ENCODE measurements at regions not wholly inside any gene's neighbourhood (a gene's known extent, or its start where the extent isn't known, plus 50 kb on each side); places are given as distances from the start of the nearest gene placed in this dataset.
A peak's percentile ranks its signal among the peaks of the same experiment; 100 is the strongest.
"Not testable (repeated sequence)": the region's sequence is repeated elsewhere in the genome, so short reads cannot be mapped to it uniquely, and the experiment has no call there.

DNA sequence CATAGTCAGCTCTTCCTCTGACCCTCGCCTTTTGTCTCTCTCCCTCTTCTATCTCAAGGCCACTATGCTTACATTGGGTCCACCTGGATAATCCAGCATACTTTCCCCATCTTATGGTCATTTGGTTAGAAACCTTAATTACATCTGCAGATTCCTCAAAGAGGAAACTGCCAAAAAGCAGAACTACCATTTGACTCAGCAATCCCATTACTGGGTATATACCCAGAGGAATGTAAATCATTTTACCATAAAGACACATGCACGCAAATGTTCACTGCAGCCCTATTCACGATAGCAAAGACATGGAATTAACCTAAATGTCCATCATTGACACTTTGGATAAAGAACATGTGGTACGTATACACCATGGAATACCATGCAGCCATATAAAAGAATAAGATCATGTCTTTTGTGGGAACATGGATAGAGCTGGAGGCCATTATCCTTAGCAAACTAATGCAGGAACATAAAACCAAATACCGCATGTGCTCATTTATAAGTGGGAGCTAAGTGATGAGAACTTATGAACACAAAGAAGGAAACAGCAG is 114.8 kb upstream of the NPY start:
- no peak overlapping the region for H3K14ac ChIP-seq (ENCODE audit: low read length)
- no peak overlapping the region for H2BK5ac ChIP-seq (ENCODE audit: low read length)
- no peak overlapping the region for H3K9ac ChIP-seq (ENCODE audit: low read depth, low read length, poor library complexity)
- no peak overlapping the region for H3K4me3 ChIP-seq (ENCODE audit: low read length in 2 of 2)
- H3K9me3 ChIP-seq (replicated peaks in 1 of 2; ENCODE audit: control insufficient read depth in 2 of 2, insufficient read depth in 1 of 2, low read depth in 1 of 2, low read length in 2 of 2), result peaks cover 0 to 2% of the 10 kb centered on the region in 2 donors
- H3K36me3 ChIP-seq (replicated peaks in 1 of 2; ENCODE audit: control insufficient read depth in 2 of 2, insufficient read depth in 2 of 2, low read length in 2 of 2), result no peaks in the 10 kb centered on the region
- H2AFZ ChIP-seq (ENCODE audit: low read length), result no peak overlapping the region
- no peak overlapping the region for H3K4ac ChIP-seq (ENCODE audit: low read length)
- no CpG with 5 or more reads among the region's 5 CpGs for WGBS, 2 donors (ENCODE audit: extremely low coverage in 2 of 2, insufficient read length in 2 of 2, insufficient replicate concordance in 1 of 2)
- DNase-seq (ENCODE audit: low spot score), result no peak
- no peak overlapping the region for H4K91ac ChIP-seq (ENCODE audit: low read depth, low read length, poor library complexity)
- H3K27ac ChIP-seq (replicated peaks; ENCODE audit: low read length), result no peak overlapping the region
- H3K23ac ChIP-seq (ENCODE audit: low read depth, low read length, poor library complexity), result no peak overlapping the region
- H2BK12ac ChIP-seq (ENCODE audit: low read length), result no peak overlapping the region
- H3K4me2 ChIP-seq (ENCODE audit: insufficient read depth, low read length, poor library complexity, severe bottlenecking), result no peak overlapping the region
- no peaks in the 10 kb centered on the region for H3K79me1 ChIP-seq (ENCODE audit: low read depth, low read length)
- H2BK120ac ChIP-seq (ENCODE audit: low read depth, low read length), result no peak overlapping the region
- H3K18ac ChIP-seq (ENCODE audit: low read length), result no peak overlapping the region
- H2AK5ac ChIP-seq (ENCODE audit: low read depth, low read length), result no peak overlapping the region
- H3K4me1 ChIP-seq (ENCODE audit: control insufficient read depth in 2 of 2, insufficient read depth in 1 of 2, low read depth in 1 of 2, low read length in 2 of 2), result no peaks in the 10 kb centered on the region
- no peak overlapping the region for H2BK15ac ChIP-seq (ENCODE audit: low read length)
- H3K27me3 ChIP-seq (ENCODE audit: control insufficient read depth in 3 of 3, insufficient read depth in 3 of 3, low read depth in 1 of 3, low read length in 3 of 3), result no peaks in the 10 kb centered on the region
- H4K8ac ChIP-seq (ENCODE audit: low read depth, low read length), result no peak overlapping the region

DNA sequence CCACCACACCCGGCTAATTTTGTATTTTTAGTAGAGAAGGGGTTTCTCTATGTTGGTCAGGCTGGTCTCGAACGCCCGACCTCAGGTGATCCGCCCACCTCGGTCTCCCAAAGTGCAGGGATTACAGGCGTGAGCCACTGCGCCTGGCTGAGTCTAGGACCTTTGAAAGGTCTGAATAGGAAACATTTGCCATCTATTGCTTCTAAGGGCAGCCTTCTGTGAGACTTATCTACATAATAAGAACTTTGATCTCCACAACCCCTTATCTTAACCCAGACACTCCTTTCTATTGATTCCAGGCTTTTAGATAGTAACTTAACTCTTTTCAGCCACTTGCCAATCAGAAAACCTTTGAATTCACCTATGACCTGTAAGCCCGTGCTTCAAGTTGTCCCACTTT is 112.0 kb upstream of the NPY start:
- not testable (repeated sequence) for H3K18ac ChIP-seq (ENCODE audit: low read length); H3K23ac ChIP-seq (ENCODE audit: low read depth, low read length, poor library complexity); H3K14ac ChIP-seq (ENCODE audit: low read length); H3K79me1 ChIP-seq (ENCODE audit: low read depth, low read length); H4K8ac ChIP-seq (ENCODE audit: low read depth, low read length); H3K4me2 ChIP-seq (ENCODE audit: insufficient read depth, low read length, poor library complexity, severe bottlenecking); H2BK12ac ChIP-seq (ENCODE audit: low read length); DNase-seq (ENCODE audit: low spot score); H3K9ac ChIP-seq (ENCODE audit: low read depth, low read length, poor library complexity); H3K4ac ChIP-seq (ENCODE audit: low read length); H2AFZ ChIP-seq (ENCODE audit: low read length); H3K4me1 ChIP-seq (ENCODE audit: control insufficient read depth in 2 of 2, insufficient read depth in 1 of 2, low read depth in 1 of 2, low read length in 2 of 2); H3K27ac ChIP-seq (replicated peaks; ENCODE audit: low read length); H4K91ac ChIP-seq (ENCODE audit: low read depth, low read length, poor library complexity); H2BK15ac ChIP-seq (ENCODE audit: low read length); H2BK120ac ChIP-seq (ENCODE audit: low read depth, low read length); H3K4me3 ChIP-seq (ENCODE audit: low read length in 2 of 2); H3K9me3 ChIP-seq (replicated peaks in 1 of 2; ENCODE audit: control insufficient read depth in 2 of 2, insufficient read depth in 1 of 2, low read depth in 1 of 2, low read length in 2 of 2); H3K36me3 ChIP-seq (replicated peaks in 1 of 2; ENCODE audit: control insufficient read depth in 2 of 2, insufficient read depth in 2 of 2, low read length in 2 of 2); H2BK5ac ChIP-seq (ENCODE audit: low read length); H2AK5ac ChIP-seq (ENCODE audit: low read depth, low read length); H3K27me3 ChIP-seq (ENCODE audit: control insufficient read depth in 3 of 3, insufficient read depth in 3 of 3, low read depth in 1 of 3, low read length in 3 of 3)
- no CpG with 5 or more reads among the region's 9 CpGs for WGBS, 2 donors (ENCODE audit: extremely low coverage in 2 of 2, insufficient read length in 2 of 2, insufficient replicate concordance in 1 of 2)

DNA sequence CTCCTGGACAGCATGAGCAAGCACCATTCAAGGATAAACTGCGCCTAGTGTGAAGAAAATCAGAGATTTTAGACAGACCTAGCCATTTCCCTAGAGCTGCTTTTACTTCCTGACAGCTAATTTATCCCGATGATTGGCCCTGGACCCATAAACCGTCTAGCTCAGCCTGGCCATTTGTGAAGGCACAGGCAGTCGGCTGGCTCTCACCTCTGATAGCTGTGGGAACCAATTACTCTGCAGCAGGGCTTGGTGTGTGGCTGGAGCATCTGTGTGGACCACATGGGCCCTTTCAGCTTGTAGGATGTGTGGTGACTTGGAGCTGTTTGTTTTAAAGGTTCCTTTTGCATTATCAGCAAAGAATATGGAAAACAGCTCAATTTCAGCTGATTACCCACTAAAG is 111.1 kb upstream of the NPY start:
- Histone ChIP-seq H3K27me3 (ENCODE audit: control insufficient read depth in 3 of 3, insufficient read depth in 3 of 3, low read depth in 1 of 3, low read length in 3 of 3) (no peaks in the 10 kb centered on the region), H3K4ac (ENCODE audit: low read length) (no peak overlapping the region), H2AK5ac (ENCODE audit: low read depth, low read length) (no peak overlapping the region), H3K4me2 (ENCODE audit: insufficient read depth, low read length, poor library complexity, severe bottlenecking) (no peak overlapping the region), H3K4me1 (ENCODE audit: control insufficient read depth in 2 of 2, insufficient read depth in 1 of 2, low read depth in 1 of 2, low read length in 2 of 2) (peaks cover 0 to 8% of the 10 kb centered on the region in 2 donors), H3K79me1 (ENCODE audit: low read depth, low read length) (no peaks in the 10 kb centered on the region), H3K27ac (replicated peaks; ENCODE audit: low read length) (no peak overlapping the region), H3K36me3 (replicated peaks in 1 of 2; ENCODE audit: control insufficient read depth in 2 of 2, insufficient read depth in 2 of 2, low read length in 2 of 2) (no peaks in the 10 kb centered on the region), H4K91ac (ENCODE audit: low read depth, low read length, poor library complexity) (no peak overlapping the region), H3K18ac (ENCODE audit: low read length) (peak overlapping the region; percentile 71), H3K23ac (ENCODE audit: low read depth, low read length, poor library complexity) (no peak overlapping the region), H2BK5ac (ENCODE audit: low read length) (no peak overlapping the region), H2BK120ac (ENCODE audit: low read depth, low read length) (no peak overlapping the region), H2BK12ac (ENCODE audit: low read length) (no peak overlapping the region), H3K9ac (ENCODE audit: low read depth, low read length, poor library complexity) (no peak overlapping the region), H3K4me3 (ENCODE audit: low read length in 2 of 2) (no peak overlapping the region), H3K14ac (ENCODE audit: low read length) (no peak overlapping the region), H2BK15ac (ENCODE audit: low read length) (no peak overlapping the region), H3K9me3 (replicated peaks in 1 of 2; ENCODE audit: control insufficient read depth in 2 of 2, insufficient read depth in 1 of 2, low read depth in 1 of 2, low read length in 2 of 2) (no peaks in the 10 kb centered on the region), H2AFZ (ENCODE audit: low read length) (no peak overlapping the region), H4K8ac (ENCODE audit: low read depth, low read length) (no peak overlapping the region)
- no peak for DNase-seq (ENCODE audit: low spot score)
- WGBS, 2 donors (ENCODE audit: extremely low coverage in 2 of 2, insufficient read length in 2 of 2, insufficient replicate concordance in 1 of 2), result no CpG with 5 or more reads among the region's 4 CpGs

DNA sequence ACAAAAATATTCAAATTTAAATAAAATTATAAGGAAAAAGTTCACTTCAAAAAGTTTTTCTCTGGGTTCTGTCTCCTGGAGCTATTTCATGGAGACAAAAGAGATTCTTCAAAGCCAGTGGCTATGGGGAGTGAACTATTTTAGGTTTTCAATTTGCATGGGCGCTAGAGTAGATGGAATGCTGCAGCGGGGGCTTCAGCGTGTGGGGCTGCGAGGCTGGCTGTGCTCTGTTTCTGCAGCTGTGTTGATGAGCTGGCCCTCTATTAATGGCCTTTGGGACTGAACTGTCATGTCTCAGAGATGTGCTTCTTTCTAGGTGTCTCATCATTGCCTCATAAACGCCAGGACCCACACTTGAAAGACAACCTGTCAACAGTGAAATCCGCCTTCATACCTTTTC is 108.4 kb upstream of the NPY start:
- H2AFZ ChIP-seq (ENCODE audit: low read length), result no peak overlapping the region
- H3K27me3 ChIP-seq (ENCODE audit: control insufficient read depth in 3 of 3, insufficient read depth in 3 of 3, low read depth in 1 of 3, low read length in 3 of 3), result no peaks in the 10 kb centered on the region
- no peak overlapping the region for H3K4me3 ChIP-seq (ENCODE audit: low read length in 2 of 2)
- no peak overlapping the region for H3K4ac ChIP-seq (ENCODE audit: low read length)
- H3K4me2 ChIP-seq (ENCODE audit: insufficient read depth, low read length, poor library complexity, severe bottlenecking), result no peak overlapping the region
- DNase-seq (ENCODE audit: low spot score), result peak; percentile 3
- H2BK120ac ChIP-seq (ENCODE audit: low read depth, low read length), result no peak overlapping the region
- no peak overlapping the region for H4K8ac ChIP-seq (ENCODE audit: low read depth, low read length)
- H3K14ac ChIP-seq (ENCODE audit: low read length), result no peak overlapping the region
- WGBS, 2 donors (ENCODE audit: extremely low coverage in 2 of 2, insufficient read length in 2 of 2, insufficient replicate concordance in 1 of 2), result no CpG with 5 or more reads among the region's 6 CpGs
- no peak overlapping the region for H2BK5ac ChIP-seq (ENCODE audit: low read length)
- no peak overlapping the region for H4K91ac ChIP-seq (ENCODE audit: low read depth, low read length, poor library complexity)
- H3K27ac ChIP-seq (replicated peaks; ENCODE audit: low read length), result no peak overlapping the region
- no peak overlapping the region for H2BK12ac ChIP-seq (ENCODE audit: low read length)
- H3K36me3 ChIP-seq (replicated peaks in 1 of 2; ENCODE audit: control insufficient read depth in 2 of 2, insufficient read depth in 2 of 2, low read length in 2 of 2), result no peaks in the 10 kb centered on the region
- H3K9ac ChIP-seq (ENCODE audit: low read depth, low read length, poor library complexity), result no peak overlapping the region
- H2BK15ac ChIP-seq (ENCODE audit: low read length), result no peak overlapping the region
- H2AK5ac ChIP-seq (ENCODE audit: low read depth, low read length), result no peak overlapping the region
- no peak overlapping the region for H3K23ac ChIP-seq (ENCODE audit: low read depth, low read length, poor library complexity)
- peaks cover 0 to 8% of the 10 kb centered on the region in 2 donors for H3K4me1 ChIP-seq (ENCODE audit: control insufficient read depth in 2 of 2, insufficient read depth in 1 of 2, low read depth in 1 of 2, low read length in 2 of 2)
- no peaks in the 10 kb centered on the region for H3K79me1 ChIP-seq (ENCODE audit: low read depth, low read length)
- H3K9me3 ChIP-seq (replicated peaks in 1 of 2; ENCODE audit: control insufficient read depth in 2 of 2, insufficient read depth in 1 of 2, low read depth in 1 of 2, low read length in 2 of 2), result no peaks in the 10 kb centered on the region
- no peak overlapping the region for H3K18ac ChIP-seq (ENCODE audit: low read length)
